ENCODE measurements at regions not wholly inside any gene's neighbourhood (a gene's known extent, or its start where the extent isn't known, plus 50 kb on each side); places are given as distances from the start of the nearest gene placed in this dataset.

GRCh38 chr12:91940826-91941570, 204.6 kb downstream of the BTG1 start:
- no peak for TF ChIP-seq POLR2A (IDR thresholded peaks at IDR 0.05; ENCODE audit: low read depth, low read length)
- no peak for FAIRE-seq
- DNase-seq (ENCODE audit: insufficient read length, low spot score), result no peak

GRCh38 chr12:91940322-91940721, 205.3 kb downstream of the BTG1 start:
- TF ChIP-seq POLR2A (IDR thresholded peaks at IDR 0.05; ENCODE audit: low read depth, low read length), result no peak
- DNase-seq (ENCODE audit: insufficient read length, low spot score), result no peak
- no peak for FAIRE-seq

- no peak for FAIRE-seq
- no peak for DNase-seq (ENCODE audit: insufficient read length, low spot score)
- TF ChIP-seq POLR2A (IDR thresholded peaks at IDR 0.05; ENCODE audit: low read depth, low read length), result no peak
Measured at GRCh38 chr12:91937706-91938105, 207.9 kb downstream of the BTG1 start.

- no peak for TF ChIP-seq POLR2A (IDR thresholded peaks at IDR 0.05; ENCODE audit: low read depth, low read length)
- DNase-seq (ENCODE audit: insufficient read length, low spot score), result no peak
- no peak for FAIRE-seq
Measured at GRCh38 chr12:91937009-91937408, 208.6 kb downstream of the BTG1 start.

- DNase-seq (ENCODE audit: insufficient read length, low spot score) (no peak), FAIRE-seq (no peak)
- TF ChIP-seq POLR2A (IDR thresholded peaks at IDR 0.05; ENCODE audit: low read depth, low read length), result no peak
Measured at GRCh38 chr12:91935296-91935695, 210.3 kb downstream of the BTG1 start.

- FAIRE-seq, result no peak
- no peak for TF ChIP-seq POLR2A (IDR thresholded peaks at IDR 0.05; ENCODE audit: low read depth, low read length)
- DNase-seq (ENCODE audit: insufficient read length, low spot score), result no peak
Measured at GRCh38 chr12:91931111-91931510, 214.5 kb downstream of the BTG1 start.

- TF ChIP-seq POLR2A (IDR thresholded peaks at IDR 0.05; ENCODE audit: low read depth, low read length), result no peak
- no peak for DNase-seq (ENCODE audit: insufficient read length, low spot score)
- FAIRE-seq, result no peak
Measured at GRCh38 chr12:91928501-91928900, 217.1 kb downstream of the BTG1 start.

GRCh38 chr12:91926848-91927247, 218.8 kb downstream of the BTG1 start:
- FAIRE-seq (peak; percentile 68), DNase-seq (ENCODE audit: insufficient read length, low spot score) (no peak)
- TF ChIP-seq POLR2A (IDR thresholded peaks at IDR 0.05; ENCODE audit: low read depth, low read length), result no peak

GRCh38 chr12:91924827-91925226, 220.8 kb downstream of the BTG1 start:
- no peak for FAIRE-seq

GRCh38 chr12:91923864-91924263, 221.8 kb downstream of the BTG1 start:
- DNase-seq (ENCODE audit: insufficient read length, low spot score), result no peak
- no peak for FAIRE-seq
- TF ChIP-seq POLR2A (IDR thresholded peaks at IDR 0.05; ENCODE audit: low read depth, low read length), result no peak

More at GRCh38 chr12:91924827-91925226, 220.8 kb downstream of the BTG1 start:
- TF ChIP-seq POLR2A (IDR thresholded peaks at IDR 0.05; ENCODE audit: low read depth, low read length), result no peak
- no peak for DNase-seq (ENCODE audit: insufficient read length, low spot score)

GRCh38 chr12:91922674-91923073, 223.0 kb downstream of the BTG1 start:
- DNase-seq (ENCODE audit: insufficient read length, low spot score) (no peak), FAIRE-seq (no peak)
- no peak for TF ChIP-seq POLR2A (IDR thresholded peaks at IDR 0.05; ENCODE audit: low read depth, low read length)

GRCh38 chr12:91922139-91922538, 223.5 kb downstream of the BTG1 start:
- TF ChIP-seq POLR2A (IDR thresholded peaks at IDR 0.05; ENCODE audit: low read depth, low read length), result no peak
- no peak for FAIRE-seq
- no peak for DNase-seq (ENCODE audit: insufficient read length, low spot score)

GRCh38 chr12:91921555-91921954, 224.1 kb downstream of the BTG1 start:
- DNase-seq (ENCODE audit: insufficient read length, low spot score) (no peak), FAIRE-seq (no peak)
- TF ChIP-seq POLR2A (IDR thresholded peaks at IDR 0.05; ENCODE audit: low read depth, low read length), result no peak

- no peak for TF ChIP-seq POLR2A (IDR thresholded peaks at IDR 0.05; ENCODE audit: low read depth, low read length)
- no peak for DNase-seq (ENCODE audit: insufficient read length, low spot score)
- no peak for FAIRE-seq
Measured at GRCh38 chr12:91920741-91921140, 224.9 kb downstream of the BTG1 start.

- TF ChIP-seq POLR2A (IDR thresholded peaks at IDR 0.05; ENCODE audit: low read depth, low read length), result no peak
- DNase-seq (ENCODE audit: insufficient read length, low spot score) (no peak), FAIRE-seq (no peak)
Measured at GRCh38 chr12:91920276-91920675, 225.4 kb downstream of the BTG1 start.

Data from H54 (cell line).